ENCODE measurements at regions not wholly inside any gene's neighbourhood (a gene's known extent, or its start where the extent isn't known, plus 50 kb on each side); places are given as distances from the start of the nearest gene placed in this dataset.

GRCh38 chr11:18844753-18845367, 53.3 kb upstream of the PTPN5 start:
- H3K27me3 ChIP-seq, result no peaks in the 10 kb centered on the region
- H3K4me3 ChIP-seq, result no peak overlapping the region
- no peaks in the 10 kb centered on the region for H3K36me3 ChIP-seq
- H3K4me1 ChIP-seq, result no peaks in the 10 kb centered on the region
- no peak for DNase-seq (ENCODE audit: low spot score in 2 of 2)
- TF ChIP-seq POLR2AphosphoS5 (IDR thresholded peaks at IDR 0.05), result no peak
- TF ChIP-seq, protein P1, sequence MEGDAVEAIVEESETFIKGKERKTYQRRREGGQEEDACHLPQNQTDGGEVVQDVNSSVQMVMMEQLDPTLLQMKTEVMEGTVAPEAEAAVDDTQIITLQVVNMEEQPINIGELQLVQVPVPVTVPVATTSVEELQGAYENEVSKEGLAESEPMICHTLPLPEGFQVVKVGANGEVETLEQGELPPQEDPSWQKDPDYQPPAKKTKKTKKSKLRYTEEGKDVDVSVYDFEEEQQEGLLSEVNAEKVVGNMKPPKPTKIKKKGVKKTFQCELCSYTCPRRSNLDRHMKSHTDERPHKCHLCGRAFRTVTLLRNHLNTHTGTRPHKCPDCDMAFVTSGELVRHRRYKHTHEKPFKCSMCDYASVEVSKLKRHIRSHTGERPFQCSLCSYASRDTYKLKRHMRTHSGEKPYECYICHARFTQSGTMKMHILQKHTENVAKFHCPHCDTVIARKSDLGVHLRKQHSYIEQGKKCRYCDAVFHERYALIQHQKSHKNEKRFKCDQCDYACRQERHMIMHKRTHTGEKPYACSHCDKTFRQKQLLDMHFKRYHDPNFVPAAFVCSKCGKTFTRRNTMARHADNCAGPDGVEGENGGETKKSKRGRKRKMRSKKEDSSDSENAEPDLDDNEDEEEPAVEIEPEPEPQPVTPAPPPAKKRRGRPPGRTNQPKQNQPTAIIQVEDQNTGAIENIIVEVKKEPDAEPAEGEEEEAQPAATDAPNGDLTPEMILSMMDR (IDR thresholded peaks at IDR 0.05), result peak in 2 of 3 donors; percentile 14 to 27
- H3K9me3 ChIP-seq, result peaks cover 4 to 23% of the 10 kb centered on the region in 2 donors
- intact Hi-C loops (cut with DNase I; ENCODE audit: low total_unique reads), result no loop called here
- H3K27ac ChIP-seq, result no peak overlapping the region

All from breast epithelium (tissue), 4 donors.